Activated gamma-delta T cell treated with anti-CD3 and anti-CD28 coated beads, Interleukin-2, amount 50 U/mL, for 16 hours (primary cell): ENCODE measurements at regions not wholly inside any gene's neighbourhood (a gene's known extent, or its start where the extent isn't known, plus 50 kb on each side); places are given as distances from the start of the nearest gene placed in this dataset.

ENCODE experiments used
- DNase-seq: peaks from one replicate; pipeline ENCODE4 v3.0.0-alpha.2; 2020; ENCODE audit warnings: low read depth

- DNase-seq, result no peak
Measured at GRCh38 chr3:31425401-31425800, 107.3 kb upstream of the STT3B start.

GRCh38 chr3:31427623-31428022 lies 105.1 kb upstream of the STT3B start:
- no peak for DNase-seq

- no peak for DNase-seq
Measured at GRCh38 chr3:31431321-31431720, 101.4 kb upstream of the STT3B start.

- DNase-seq, result no peak
Measured at GRCh38 chr3:31432897-31433678, 99.6 kb upstream of the STT3B start.

- DNase-seq, result no peak
Measured at GRCh38 chr3:31433679-31433992, 99.1 kb upstream of the STT3B start.

GRCh38 chr3:31434819-31435218 lies 97.9 kb upstream of the STT3B start:
- DNase-seq, result no peak

- DNase-seq, result no peak
Measured at GRCh38 chr3:31436830-31437229, 95.9 kb upstream of the STT3B start.

- DNase-seq, result no peak
Measured at GRCh38 chr3:31438742-31439141, 94.0 kb upstream of the STT3B start.

- no peak for DNase-seq
Measured at GRCh38 chr3:31439890-31440750, 92.6 kb upstream of the STT3B start.

- DNase-seq, result no peak
Measured at GRCh38 chr3:31440878-31441277, 91.8 kb upstream of the STT3B start.

- DNase-seq, result no peak
Measured at GRCh38 chr3:31442755-31443154, 90.0 kb upstream of the STT3B start.

GRCh38 chr3:31444220-31445142 lies 88.2 kb upstream of the STT3B start:
- DNase-seq, result no peak

GRCh38 chr3:31445701-31446100 lies 87.0 kb upstream of the STT3B start:
- DNase-seq, result no peak

- DNase-seq, result peak; percentile 9
Measured at GRCh38 chr3:31448035-31448881, 84.5 kb upstream of the STT3B start.

- DNase-seq, result no peak
Measured at GRCh38 chr3:31448882-31449243, 83.9 kb upstream of the STT3B start.

- DNase-seq, result no peak
Measured at GRCh38 chr3:31449318-31449717, 83.4 kb upstream of the STT3B start.

- no peak for DNase-seq
Measured at GRCh38 chr3:31450345-31450744, 82.4 kb upstream of the STT3B start.

GRCh38 chr3:31452495-31453106 lies 80.1 kb upstream of the STT3B start:
- DNase-seq, result no peak

GRCh38 chr3:31453430-31453829 lies 79.3 kb upstream of the STT3B start:
- DNase-seq, result no peak

GRCh38 chr3:31455524-31455923 lies 77.2 kb upstream of the STT3B start:
- DNase-seq, result no peak

GRCh38 chr3:31456373-31456772 lies 76.4 kb upstream of the STT3B start:
- DNase-seq, result no peak
